Left renal cortex interstitium (tissue), 4 donors: ENCODE measurements at regions not wholly inside any gene's neighbourhood (a gene's known extent, or its start where the extent isn't known, plus 50 kb on each side); places are given as distances from the start of the nearest gene placed in this dataset.
A peak's percentile ranks its signal among the peaks of the same experiment; 100 is the strongest.

ENCODE experiments used
- DNase-seq, 4 donors: peaks; one replicate each; pipeline ENCODE4 v3.0.0-alpha.2; 2013; ENCODE audit warnings: low read depth in 4 of 4, low spot score in 2 of 4, missing footprints in 1 of 4

DNA sequence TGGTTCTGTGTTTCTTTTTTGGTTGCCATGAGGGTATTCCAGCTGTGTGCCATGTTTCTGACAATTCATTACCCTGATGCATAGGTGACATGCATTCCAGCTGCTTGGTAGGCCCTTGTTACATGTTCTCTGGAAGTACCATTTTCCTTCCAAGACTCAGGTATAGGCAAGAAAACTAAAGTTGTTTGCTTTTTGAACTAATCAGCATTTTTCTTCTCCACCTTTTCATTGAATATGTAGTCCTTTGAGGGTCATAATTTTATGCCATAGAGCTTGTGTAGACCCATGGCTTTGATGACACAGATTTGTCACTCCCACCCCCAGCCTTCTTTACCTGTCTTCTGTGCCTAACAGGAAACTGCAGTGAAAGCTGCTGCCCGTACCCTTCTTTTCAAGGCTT, 339.2 kb downstream of the MED10 start:
- DNase-seq = no peak

DNA sequence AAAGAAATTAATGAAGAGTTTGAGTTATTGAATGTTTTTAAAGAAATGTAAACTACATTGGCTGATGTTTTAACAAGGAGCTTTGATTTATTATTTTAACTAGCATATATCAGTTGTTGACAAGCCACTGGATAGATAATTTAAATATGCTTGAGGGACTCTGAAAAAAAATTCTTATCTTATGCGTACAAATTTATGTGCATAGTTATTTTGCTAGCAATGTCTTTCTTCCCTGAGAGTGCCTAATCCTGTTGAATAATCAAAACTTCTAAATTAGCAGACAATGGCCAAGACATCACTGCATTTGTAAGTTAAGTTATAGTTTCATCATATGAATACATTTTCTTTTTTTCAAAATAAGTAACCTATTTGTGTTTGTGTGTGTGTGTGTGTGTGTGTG, 342.3 kb downstream of the MED10 start:
- DNase-seq = no peak

DNA sequence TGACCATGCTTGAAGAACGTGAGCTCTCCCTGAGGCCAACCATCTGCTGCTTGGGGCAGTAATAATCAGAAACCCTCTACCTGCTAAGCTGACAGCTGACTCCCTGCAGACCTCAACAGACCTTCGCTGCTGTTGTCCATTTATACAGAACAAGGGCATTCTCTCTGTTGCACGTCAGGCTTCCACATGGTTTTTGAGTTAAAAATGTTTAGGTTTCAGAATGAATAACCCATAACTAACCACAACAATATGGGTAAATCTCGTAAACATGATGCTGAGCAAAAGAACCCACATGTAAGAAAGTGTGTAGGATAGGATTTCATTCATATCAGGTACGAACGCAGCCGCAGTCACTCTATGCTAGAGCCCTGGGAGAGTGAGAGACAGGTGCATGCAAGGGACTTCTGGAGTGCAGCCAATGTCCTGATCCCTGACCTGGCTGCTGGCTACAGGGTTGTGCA, 348.5 kb downstream of the MED10 start:
- DNase-seq = no peak

DNA sequence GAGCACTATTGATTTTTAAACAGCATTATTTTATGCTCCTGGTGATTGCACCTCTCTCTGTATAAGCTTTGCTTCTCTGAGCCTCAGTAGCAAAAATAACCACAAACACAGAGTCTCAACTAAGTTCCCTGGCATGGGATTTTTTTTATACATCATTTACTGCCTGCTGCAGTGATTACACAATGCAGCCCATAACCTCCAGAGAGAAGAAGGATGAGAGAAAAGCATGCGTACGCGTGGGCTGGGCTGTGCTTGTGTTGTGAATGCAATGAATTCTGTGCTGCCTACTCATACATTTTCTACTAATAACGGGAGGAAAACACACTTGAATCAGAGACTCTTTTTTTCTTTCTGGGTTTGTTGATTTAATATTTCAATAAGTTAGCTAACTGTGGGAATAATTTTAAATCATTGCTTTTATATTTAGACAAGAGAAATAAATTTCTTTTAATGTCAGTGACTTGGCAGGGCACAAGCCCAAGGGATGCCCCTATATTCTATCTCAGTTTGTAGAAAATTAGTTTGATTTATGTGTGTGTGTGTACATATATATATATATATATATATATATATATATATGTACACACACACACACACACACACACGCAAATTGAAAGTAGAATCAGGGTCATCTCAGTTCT, 351.5 kb downstream of the MED10 start:
- no peak for DNase-seq

DNA sequence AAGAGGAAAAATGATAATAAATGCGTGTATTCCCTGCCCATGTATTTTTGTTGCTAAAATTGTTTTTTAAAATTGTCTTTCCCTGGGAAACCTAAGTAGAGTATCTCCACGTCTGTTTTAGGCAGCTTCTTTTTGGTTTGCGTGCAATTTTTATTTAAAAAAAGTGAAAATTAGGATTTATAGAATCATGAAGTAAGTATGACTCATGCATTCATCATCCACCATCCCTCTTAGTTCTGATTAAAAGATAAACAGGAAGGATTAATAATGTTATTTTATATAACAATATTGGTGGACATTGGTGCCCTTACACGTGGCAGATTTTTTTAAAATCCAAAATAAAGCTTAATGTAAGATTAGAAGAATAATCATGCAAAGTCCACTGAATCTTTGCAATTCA, 358.7 kb downstream of the MED10 start:
- no peak for DNase-seq

DNA sequence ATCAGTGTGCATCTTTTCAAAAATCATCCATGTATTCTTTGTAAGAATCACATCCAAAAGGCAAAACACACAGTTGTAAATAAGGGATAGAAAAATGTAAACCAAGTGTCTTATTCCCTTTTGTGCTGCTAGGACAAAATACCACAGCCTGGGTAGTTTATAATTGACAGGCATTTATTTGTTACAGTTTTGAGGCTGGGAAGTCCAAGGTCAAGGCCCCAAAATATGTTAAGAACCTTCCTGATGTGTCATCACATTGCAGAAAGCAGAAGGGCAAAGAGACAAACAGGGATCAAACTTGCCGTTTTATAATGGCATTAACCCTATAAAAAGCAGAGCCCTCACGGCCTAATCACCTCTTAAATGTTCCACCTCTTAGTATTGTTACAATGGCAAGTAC, 364.8 kb downstream of the MED10 start:
- no peak for DNase-seq

DNA sequence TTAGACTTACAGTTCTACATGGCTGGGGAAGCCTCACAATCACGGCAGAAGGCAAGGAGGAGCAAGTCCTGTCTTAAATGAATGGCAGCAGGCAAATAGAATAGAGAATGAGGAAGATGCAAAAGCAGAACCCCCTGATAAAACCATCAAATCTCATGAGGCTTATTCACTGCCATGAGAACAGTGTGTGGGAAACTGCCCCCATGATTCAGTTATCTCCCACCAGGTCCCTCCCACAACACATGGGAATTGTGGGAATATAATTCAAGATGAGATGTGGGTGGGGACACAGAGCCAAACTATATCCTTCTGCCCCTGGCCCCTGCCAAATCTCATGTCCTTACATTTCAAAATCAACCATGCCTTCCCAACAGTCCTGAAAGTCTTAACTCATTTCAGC, 367.1 kb downstream of the MED10 start:
- DNase-seq = no peak

DNA sequence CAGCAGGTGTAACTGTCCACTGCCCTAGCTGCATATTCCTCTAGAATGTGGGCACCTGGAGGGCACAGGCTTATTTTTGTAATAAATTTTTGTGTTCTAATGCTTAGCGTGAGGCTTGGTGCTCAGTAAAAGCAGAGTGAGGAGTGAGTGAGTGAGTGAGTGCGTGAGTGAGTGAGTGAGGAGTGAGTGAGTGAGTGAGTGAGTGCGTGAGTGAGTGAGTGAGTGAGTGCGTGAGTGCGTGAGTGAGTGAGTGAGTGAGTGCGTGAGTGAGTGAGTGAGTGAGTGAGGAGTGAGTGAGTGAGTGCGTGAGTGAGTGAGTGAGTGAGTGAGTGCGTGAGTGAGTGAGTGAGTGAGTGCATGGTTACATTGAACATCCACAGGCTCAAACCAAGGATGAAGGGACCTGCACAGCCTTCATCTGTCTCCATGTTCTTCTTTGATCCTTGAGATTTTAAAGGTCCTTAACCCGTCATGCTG, 371.5 kb downstream of the MED10 start:
- DNase-seq = no peak

DNA sequence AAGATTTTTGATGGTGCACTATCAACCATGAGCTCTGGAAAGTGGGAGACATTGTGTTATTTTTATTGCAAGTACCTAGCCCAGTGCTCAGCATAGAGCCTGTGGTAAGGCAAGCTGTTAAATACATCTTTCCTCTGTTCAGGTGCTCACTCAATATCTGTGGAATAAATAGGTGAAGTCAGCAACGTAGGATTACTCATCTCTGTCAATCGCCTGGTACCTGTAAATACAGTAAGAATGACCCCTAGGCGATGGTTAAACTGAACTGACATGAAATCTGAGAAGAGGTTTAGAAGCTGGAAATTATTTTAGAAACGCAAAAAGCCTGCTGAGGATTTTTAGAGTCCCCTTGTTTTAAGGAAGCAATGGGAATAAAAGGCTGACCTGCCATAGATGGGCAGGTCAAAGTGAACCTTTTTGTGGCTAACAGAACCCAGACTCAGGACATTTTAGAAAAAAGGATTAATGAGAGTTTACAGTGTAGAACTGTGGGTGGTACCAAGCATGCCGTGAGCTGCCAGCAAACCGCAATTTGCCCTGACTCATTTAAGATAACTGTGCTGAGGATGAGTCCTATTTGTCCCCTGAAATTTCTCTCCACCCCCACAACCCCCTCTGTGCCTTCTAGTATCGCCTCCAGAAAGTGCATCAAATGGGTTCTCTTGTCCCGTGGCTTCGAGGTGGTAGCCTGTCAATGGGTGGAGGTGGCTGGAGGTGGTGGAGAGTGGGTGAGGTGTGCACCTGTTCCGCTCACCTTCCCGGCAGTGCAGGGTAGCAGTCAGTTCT, 375.1 kb downstream of the MED10 start:
- no peak for DNase-seq

DNA sequence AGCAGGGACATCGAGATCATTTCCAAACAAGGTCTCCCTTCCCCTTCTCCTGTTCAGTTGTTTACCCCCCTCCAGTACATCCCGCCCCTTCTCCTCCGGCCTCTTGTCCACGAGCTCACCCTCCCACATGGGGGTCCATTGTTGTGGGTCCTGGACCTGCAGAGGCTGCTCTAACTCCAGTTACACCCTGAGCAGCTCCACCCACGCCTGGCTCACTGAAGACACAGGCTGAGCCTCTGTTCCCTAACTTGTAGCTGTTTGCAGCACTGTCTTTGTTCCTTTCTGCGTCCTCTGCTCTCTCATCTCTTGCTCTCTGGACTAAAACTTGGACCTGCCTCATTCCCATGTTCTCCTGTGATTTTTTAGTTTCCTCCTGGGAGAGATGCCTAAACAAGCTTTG, 377.5 kb downstream of the MED10 start:
- no peak for DNase-seq

DNA sequence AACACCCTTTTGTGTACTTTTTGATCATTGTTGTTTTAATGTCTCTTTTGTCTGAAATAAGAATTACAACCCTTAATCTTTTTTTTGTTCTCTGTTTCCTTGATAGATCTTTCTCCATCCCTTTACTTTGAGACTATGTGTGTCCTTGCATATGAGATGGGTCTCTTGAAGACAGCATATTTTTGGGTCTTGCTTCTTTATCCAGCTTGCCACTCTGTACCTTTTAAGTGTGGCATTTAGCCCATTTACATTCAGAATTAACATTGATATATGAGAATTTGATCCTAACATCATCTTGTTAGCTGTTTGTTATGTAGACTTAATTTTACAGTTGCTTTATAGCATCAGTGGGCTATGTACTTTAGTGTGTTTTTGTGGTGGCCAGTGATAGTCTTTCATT, 382.5 kb downstream of the MED10 start:
- no peak for DNase-seq

DNA sequence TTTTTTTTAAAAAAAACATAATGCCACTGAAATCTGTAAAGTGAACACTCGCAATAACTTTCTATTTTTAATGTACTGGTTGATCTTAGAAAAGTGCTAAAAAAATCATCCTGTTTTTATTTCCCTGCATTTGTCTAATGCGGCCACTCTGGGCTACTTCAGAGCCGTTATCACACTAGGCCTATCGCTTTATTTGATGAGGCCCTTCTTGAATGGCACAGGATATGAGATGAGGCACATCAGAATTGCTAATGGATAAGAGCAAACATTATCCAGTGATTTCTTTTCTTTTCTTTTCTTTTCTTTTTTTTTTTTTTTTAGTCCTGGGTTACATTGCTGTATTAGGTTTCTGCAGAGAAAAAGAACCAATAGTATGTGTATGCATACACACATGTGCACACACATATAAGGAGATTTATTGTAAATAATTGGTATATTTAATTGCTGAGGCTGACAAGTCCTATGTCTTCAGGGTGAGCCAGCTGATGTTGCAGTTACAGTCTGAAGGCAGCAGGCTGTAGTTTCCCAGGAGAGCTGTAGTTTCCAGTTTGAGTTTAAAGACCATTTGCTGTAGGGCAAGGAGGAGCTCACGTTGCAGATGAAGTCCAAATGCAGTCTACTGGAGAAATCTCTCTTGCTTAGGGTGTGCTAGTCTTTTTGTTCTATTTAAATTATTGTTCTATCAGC, 391.7 kb downstream of the MED10 start:
- no peak for DNase-seq

DNA sequence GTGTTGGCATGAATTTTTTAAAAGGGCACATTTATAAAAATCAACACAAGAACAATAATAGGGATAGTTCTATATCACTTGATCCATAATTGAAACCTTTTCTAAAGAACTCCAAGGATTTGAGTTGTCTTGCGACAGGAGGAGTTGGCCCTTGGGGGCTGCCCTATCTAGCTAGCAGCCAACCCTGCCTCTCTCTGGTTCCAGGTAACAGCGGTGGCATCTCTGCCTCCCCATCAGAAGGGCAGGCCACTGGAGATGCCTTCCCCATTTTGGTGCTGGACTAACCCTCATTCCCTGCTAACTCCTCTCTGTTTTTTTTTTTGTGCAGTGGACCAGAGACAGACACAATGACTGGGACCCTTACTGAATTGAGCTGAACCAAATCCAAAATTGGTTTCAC, 393.0 kb downstream of the MED10 start:
- no peak for DNase-seq

DNA sequence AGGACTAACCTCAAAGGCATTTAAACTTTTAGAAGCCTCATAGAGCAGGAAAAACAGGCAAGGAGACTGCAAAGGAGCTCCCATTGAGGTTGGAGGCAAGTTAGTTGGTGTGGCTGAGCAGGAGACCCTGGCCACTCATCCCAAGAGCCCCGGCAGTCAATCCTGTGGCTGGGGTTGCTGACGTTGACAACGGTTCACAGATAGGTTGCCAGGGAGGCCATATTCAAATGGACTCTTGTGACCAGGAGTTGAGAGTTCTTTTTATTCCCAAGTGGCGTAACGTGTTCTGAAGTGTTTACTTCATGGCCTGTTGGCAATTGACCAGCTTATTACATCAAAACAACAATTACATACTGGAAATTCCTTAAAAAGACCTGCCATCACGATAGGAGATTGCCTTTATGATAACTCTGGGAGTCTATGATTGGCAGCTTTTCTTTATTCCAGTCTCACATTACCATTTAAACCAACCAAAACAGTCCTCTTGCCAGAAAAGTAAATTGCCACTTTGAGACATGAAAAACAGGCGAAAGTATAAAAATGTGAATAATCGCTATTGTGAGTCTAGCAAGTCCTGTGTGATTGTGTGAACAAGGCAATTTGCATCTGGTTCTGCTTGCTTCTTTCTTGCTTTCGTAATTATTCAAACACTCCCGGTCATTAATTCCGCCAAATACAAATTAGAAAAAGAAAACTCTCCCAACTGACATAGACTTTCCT, 394.9 kb downstream of the MED10 start:
- DNase-seq = no peak

DNA sequence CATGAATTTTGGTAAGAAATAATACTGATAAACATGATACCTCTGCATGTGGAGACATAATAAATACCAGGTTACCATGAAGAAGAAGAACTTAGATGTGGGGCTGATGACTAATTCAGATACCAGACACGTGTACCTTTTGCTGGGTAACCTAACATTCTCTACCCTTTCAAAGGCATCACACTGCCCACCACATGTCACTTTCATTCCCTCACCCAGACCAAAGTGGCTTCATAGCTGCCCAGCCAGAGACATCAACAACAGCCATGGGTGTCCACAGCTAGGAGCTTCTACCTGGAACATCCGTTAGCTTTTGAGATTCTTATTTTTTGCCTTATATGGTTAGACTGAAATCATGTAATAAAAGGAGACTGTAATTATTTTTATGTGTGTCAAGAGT, 396.8 kb downstream of the MED10 start:
- DNase-seq = no peak

DNA sequence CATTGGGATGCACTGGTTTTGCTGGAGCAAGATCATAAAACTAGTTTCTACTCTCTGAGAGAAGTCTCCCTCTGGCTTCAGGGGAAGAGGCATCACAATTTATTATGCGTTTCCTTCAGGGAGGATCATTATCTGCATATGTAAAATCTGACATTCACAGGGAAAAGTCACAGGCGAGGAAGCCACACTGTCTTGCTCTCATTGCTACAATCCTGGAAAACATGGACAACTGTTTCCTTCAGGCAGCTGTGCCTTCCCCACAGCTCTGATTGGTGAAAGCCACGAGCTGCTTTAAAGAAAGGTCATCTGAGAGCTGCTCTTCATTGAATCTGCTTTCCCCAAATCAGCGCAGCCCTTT, 397.8 kb downstream of the MED10 start:
- peak in 1 of 4 donors; percentile 10 for DNase-seq

DNA sequence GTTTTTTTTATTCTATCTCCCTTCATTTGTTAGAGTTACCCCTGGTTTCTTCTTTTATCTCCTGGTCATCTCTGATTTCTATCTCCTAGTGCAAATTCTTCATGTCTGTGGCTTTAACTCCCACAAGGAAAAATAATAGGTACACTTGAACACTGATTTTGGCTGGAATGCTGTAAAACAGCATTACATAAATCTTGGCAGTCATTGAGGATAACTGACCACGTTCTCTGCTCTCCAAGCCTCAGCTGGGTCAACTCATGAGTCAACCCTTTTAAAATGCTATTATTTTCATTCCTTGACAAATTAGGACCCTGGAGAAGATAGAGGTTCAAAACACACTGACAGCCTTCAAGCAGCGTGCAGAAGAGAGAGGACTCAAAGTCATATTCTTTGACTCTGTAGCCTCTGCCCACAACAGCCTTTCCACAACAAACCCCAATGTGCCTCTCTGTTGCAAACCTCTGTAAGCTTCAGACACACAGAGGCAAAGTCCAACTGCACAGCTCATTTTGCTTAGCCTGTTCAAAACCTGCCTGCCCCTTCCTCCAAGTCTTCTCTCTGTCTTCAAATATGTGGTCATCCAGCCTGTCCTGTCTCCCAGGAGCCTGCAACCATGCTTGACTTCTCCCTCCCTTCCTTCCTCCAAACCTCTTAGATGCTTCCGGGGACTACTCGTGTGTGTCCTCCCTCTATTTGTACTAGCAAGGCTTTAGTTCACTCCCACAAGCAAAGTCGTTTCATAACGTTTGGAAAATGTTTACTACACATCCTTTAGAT, 398.4 kb downstream of the MED10 start:
- DNase-seq = peak in 2 of 4 donors; percentile 24 to 39

DNA sequence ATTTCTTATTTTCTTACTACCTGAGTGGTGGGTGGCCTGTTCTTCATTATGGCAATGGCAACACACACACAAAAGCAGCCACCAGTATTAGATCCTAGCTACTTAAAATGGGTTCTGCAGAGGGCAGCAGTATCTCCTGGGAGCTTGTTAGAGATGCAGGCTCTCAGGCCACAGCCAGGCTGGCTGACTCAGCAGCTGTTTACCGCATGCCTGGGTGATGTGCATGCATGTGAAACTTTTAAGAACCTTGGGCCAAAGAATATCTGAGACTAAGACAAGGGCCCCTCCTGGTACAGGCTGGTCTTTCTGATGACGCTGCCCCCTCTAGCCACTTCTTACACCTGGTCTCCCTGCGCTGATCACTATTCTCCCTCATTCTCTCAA, 399.0 kb downstream of the MED10 start:
- peak in 1 of 4 donors; percentile 6 for DNase-seq

DNA sequence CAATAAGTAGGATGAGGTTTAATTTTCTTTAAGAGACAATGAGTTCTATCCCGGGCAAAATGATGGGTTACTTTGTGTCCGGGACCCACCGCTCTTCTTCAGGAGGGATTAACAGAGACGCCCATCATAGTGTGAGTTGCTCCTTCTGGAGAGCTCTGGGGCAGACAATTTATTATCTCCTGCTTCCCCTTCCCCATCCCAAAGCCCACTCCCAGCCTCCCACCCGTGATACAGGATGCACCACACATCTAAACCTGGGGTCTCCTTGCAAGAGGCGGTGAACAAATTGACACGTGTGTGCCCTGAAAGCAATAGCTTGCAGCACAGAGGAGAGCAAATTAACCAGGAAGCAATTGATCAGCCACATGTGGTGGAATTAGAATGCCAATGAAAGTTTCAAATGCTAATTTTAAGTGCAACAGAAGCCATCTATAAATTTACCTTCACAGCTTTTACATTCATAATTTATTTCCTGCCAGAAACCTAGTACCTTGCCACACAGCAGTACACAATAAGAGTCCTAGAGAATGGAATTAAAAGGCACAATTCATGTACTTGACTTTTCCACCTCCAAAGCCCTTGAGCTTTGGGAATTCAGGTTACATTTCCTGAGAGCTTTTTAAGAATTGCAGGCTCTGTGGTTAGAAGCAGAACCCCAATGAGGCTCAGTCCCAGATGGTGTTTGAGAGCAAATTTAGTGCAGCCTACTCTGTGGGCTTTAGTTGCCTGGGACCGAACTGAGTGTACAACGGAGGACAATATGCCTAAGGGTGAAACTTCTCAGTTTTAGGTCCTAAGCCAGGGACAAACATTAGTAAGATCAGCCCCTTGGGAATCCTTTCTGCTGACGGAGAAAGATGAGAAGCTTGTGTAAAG, 399.6 kb downstream of the MED10 start:
- no peak for DNase-seq
